ENCODE measurements at regions not wholly inside any gene's neighbourhood (a gene's known extent, or its start where the extent isn't known, plus 50 kb on each side); places are given as distances from the start of the nearest gene placed in this dataset.

DNA sequence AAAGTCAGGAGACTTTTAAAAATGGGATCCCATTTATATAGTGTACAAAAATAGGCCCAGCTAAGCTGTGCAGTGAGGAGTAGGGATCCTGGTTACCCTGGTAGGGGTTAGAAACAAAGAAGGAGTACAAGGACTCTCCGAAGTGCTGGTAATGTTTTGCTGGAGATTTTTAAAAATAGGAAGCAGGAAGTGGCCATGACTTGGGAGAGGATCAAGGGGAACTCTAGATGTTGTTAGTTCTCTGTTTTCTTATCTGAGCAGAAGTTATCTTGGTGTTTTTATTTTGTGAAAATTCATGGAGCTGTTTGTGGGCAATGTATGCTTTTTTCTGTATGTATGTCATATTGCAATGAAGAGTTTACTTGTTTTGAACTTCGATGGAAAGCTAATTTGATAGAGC, 373.9 kb downstream of the SFMBT2 start:
- no peak overlapping the region for H3K4me3 Mint-ChIP-seq
- no peak for DNase-seq
- no peaks in the 10 kb centered on the region for H3K36me3 Mint-ChIP-seq (ENCODE audit: low read depth)
- intact Hi-C loops (cut with micrococcal nuclease): loop anchor here (5.0 kb wide), 1 partner anchor 110 kb away; no protein-coding TSS in a partner anchor
- CTCF ChIA-PET: no interaction called here
- peaks cover 3% of the 10 kb centered on the region for H3K9me3 Mint-ChIP-seq
- no peak overlapping the region for H3K27ac Mint-ChIP-seq
- peaks cover 27% of the 10 kb centered on the region for H3K4me1 Mint-ChIP-seq (ENCODE audit: low read depth)
- no peaks in the 10 kb centered on the region for H3K27me3 Mint-ChIP-seq (ENCODE audit: low read depth)

DNA sequence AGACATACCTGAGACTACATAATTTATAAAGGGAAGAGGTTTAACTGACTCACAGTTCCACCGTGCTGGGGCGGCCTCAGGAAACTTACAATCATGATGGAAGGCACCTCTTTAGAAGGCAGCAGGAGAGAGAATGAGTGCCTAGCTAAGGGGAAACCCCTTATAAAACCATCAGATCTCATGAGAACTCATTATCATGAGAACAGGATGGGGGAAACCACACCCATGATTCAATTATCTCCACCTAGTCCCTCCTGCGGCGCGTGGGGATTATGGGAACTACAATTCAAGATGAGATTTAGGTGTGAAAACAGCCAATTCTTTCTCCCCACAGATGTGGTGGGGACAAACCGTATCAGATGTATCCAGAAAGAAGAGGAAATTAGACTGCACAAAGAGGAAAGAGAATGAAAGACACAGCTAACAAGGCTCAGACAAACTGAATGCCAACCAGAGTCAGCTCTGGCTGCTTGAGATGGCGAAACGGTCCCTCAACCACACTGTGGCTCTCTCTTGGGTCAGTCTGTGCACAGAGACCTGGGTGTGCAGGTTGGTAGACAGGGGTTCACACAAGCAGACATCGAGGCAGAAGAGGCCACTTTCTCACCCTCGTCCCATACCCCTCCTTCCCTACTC, 375.6 kb downstream of the SFMBT2 start:
- Mint-ChIP-seq H3K27ac (no peak overlapping the region), H3K9me3 (peaks cover 3% of the 10 kb centered on the region), H3K4me1 (ENCODE audit: low read depth) (peaks cover 27% of the 10 kb centered on the region), H3K27me3 (ENCODE audit: low read depth) (no peaks in the 10 kb centered on the region), H3K36me3 (ENCODE audit: low read depth) (no peaks in the 10 kb centered on the region), H3K4me3 (peak overlapping the region; percentile 25)
- peak; percentile 62 for DNase-seq
- CTCF ChIA-PET: interaction anchor here (0.7 kb wide), 1 partner anchor 151 kb away, joined by 3 read pairs; no protein-coding TSS in a partner anchor
- intact Hi-C loops (cut with micrococcal nuclease): loop anchor here (5.0 kb wide), 1 partner anchor 108 kb away; no protein-coding TSS in a partner anchor

DNA sequence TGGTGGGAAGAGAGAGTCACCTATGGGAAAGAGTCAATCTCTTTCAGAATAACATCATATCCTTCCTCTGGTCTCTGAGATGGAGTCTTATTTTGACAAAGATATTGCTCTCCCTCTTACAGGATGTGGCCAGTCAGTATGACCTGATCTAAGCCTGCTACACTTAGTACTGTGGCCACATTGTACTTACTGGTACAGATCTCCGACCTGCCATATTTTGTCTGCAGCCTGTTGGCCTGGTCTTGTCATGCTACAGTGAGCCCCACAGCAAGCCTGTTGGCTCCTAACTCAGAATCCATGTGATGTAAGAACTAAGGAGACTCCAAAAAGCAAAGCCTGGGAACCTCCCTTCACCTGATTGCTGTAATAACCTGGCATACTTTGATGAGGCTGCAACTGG, 377.8 kb downstream of the SFMBT2 start:
- intact Hi-C loops (cut with micrococcal nuclease): no loop called here
- H3K4me3 Mint-ChIP-seq: no peak overlapping the region
- H3K27ac Mint-ChIP-seq: no peak overlapping the region
- peaks cover 3% of the 10 kb centered on the region for H3K9me3 Mint-ChIP-seq
- DNase-seq: no peak
- H3K27me3 Mint-ChIP-seq (ENCODE audit: low read depth): no peaks in the 10 kb centered on the region
- H3K36me3 Mint-ChIP-seq (ENCODE audit: low read depth): no peaks in the 10 kb centered on the region
- peaks cover 35% of the 10 kb centered on the region for H3K4me1 Mint-ChIP-seq (ENCODE audit: low read depth)
- CTCF ChIA-PET: no interaction called here

DNA sequence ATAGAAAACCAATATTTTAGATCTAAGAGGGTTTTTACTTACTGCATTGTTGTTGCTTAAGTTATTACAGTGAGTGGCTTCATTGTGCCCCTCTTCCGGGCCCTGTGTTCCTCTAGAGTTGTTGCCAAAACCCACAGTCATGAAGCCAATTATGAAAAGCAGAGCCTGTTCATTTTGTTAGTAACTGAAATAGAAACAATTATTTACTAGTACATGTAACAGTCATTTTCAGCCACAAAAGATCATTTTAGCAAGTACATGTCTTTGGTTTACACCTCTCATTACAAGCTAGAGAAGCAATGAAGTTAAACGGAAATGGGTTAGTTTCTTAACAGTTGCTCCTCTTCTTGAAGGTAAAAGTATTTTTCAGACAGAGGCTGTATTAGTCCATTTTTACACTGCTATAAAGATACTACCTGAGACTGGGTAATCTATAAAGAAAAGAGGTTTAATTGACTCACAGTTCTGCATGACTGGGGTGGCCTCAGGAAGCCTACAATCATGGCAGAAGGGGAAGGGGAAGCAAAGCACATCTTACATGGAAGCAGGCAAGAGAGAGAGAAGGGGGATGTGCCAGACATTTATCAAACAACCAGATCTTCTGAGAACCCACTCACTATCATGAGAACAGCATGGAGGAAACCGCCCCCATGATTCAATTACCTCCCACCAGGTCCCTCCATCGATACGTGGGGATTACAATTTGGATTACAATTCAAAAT, 380.5 kb downstream of the SFMBT2 start:
- H3K27me3 Mint-ChIP-seq (ENCODE audit: low read depth): no peaks in the 10 kb centered on the region

DNA sequence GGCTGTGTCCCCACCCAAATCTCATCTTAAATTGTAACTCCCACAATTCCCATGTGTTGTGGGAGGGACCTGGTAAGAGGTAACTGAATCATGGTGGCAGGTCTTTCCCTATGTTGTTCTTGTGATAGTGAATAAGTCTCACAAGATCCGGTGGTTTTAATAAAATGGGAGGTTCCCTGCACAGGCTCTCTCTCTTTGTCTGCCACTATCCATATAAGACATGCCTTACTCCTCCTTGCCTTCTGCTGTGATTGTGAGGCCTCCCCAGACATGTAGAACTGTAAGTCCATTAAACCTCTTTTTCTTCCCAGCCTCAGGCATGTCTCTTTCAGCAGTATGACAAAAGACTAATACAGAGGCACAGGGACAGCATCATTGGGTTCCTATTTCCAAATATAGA, 381.2 kb downstream of the SFMBT2 start:
- H3K36me3 Mint-ChIP-seq (ENCODE audit: low read depth): no peaks in the 10 kb centered on the region
- CTCF ChIA-PET: no interaction called here
- H3K27ac Mint-ChIP-seq: no peak overlapping the region
- H3K4me3 Mint-ChIP-seq: no peak overlapping the region
- no peaks in the 10 kb centered on the region for H3K27me3 Mint-ChIP-seq (ENCODE audit: low read depth)
- H3K9me3 Mint-ChIP-seq: no peaks in the 10 kb centered on the region
- intact Hi-C loops (cut with micrococcal nuclease): no loop called here
- peaks cover 24% of the 10 kb centered on the region for H3K4me1 Mint-ChIP-seq (ENCODE audit: low read depth)
- DNase-seq: no peak

More for the DNA sequence above, 380.5 kb downstream of the SFMBT2 start:
- H3K9me3 Mint-ChIP-seq: peaks cover 3% of the 10 kb centered on the region
- peaks cover 31% of the 10 kb centered on the region for H3K4me1 Mint-ChIP-seq (ENCODE audit: low read depth)
- no peak for DNase-seq
- H3K36me3 Mint-ChIP-seq (ENCODE audit: low read depth): no peaks in the 10 kb centered on the region
- intact Hi-C loops (cut with micrococcal nuclease): no loop called here
- H3K4me3 Mint-ChIP-seq: no peak overlapping the region
- no peak overlapping the region for H3K27ac Mint-ChIP-seq
- CTCF ChIA-PET: no interaction called here

DNA sequence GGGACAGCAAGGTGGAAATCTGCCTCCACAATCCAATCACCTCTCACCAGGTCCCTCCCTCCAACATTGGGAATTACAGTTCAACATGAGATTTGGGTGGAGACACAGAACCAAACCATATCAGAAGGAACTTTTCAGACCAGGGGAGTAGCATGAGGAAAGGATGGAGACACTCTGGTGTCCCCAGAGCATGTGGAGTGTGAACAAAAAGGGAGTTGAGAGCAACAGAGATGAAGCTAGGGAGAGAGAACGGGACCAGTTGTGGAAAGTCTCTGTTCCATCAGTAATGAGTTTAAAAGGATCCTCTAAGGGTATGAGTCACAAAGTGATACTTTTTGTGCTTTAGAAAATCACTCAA, 382.0 kb downstream of the SFMBT2 start:
- no peak for DNase-seq
- Mint-ChIP-seq H3K4me3 (no peak overlapping the region), H3K4me1 (ENCODE audit: low read depth) (peaks cover 18% of the 10 kb centered on the region), H3K36me3 (ENCODE audit: low read depth) (no peaks in the 10 kb centered on the region), H3K9me3 (no peaks in the 10 kb centered on the region), H3K27me3 (ENCODE audit: low read depth) (no peaks in the 10 kb centered on the region), H3K27ac (no peak overlapping the region)
- CTCF ChIA-PET: interaction anchor here (0.6 to 1.8 kb wide), 2 partner anchors 94 to 421 kb away, joined by 4 to 6 read pairs; no protein-coding TSS in a partner anchor
- intact Hi-C loops (cut with micrococcal nuclease): no loop called here

DNA sequence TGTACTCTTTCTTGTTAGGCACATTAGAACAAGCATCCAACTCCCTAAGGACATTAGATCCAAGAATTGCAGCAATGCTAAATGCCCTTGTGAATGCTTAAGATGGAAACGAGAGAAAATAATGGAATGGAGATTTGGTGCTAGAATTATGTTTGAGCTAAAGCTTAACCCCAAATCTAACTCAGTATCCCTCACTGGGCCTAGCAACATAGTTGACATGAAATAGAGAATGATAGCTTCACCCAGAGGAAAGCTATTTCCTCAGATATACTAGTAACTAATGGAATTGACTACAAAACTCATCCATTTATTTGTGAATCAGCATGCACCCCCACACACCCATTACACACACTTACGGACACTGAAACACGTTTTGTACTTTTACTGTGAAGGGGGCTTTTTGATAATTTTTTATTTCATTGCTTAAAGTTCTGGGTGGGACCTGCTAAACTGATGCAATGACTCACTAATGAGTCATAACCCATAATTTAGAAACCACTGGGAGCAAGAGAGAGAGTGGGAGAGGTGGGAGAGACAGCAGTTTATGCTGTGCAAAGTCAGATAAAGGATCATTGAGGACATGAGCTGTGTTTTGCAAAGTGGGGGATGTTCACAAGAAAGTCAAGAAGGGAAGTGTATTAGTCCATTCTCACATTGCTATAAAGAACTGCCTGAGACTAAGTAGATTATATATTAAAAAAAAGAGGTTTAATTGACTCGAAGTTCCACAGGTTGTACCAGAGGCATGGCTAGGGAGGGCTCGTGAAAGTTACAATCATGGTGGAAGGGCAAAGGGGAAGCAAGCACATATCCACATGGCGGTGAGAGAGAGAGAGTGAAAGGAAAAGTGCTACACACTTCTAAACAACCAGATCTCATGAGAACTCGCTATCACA, 382.7 kb downstream of the SFMBT2 start:
- intact Hi-C loops (cut with micrococcal nuclease): no loop called here
- no peak overlapping the region for H3K4me3 Mint-ChIP-seq
- no peak for DNase-seq
- H3K27ac Mint-ChIP-seq: no peak overlapping the region
- no peaks in the 10 kb centered on the region for H3K9me3 Mint-ChIP-seq
- H3K27me3 Mint-ChIP-seq (ENCODE audit: low read depth): no peaks in the 10 kb centered on the region
- CTCF ChIA-PET: interaction anchor here (0.7 to 1.8 kb wide), 3 partner anchors 37 to 94 kb away, joined by 3 to 6 read pairs (median 3); no protein-coding TSS in a partner anchor
- no peaks in the 10 kb centered on the region for H3K36me3 Mint-ChIP-seq (ENCODE audit: low read depth)
- H3K4me1 Mint-ChIP-seq (ENCODE audit: low read depth): peaks cover 18% of the 10 kb centered on the region

DNA sequence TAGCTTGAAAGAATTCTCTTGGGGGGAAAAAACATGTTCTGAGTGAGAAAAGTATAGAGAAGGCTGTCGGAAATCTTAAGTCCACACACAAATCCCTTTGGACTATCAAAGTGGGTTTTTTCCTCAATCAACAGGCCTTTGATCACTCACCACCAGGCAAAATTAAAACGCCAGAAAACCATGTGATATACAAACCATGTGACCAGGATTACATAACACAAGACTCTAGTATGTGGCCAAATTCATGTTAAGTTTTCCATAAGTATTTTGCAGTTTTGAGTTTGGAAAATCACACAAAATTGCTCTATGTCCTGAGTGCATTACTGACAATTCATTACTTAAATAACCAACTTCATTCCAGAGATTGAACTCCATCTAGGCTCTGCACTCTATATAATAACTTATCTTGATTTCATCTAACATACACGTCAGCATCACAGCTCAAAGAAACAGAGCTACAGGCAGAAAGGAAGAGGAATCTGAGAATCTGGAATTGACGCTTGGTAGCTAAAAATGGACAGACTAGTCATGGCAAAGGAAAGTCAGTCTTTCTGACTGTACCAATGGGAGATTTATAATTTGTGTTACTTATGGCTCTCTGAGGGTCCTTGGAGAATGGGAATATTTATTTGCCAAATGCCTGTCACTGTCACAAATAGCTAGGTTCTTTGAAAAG, 383.5 kb downstream of the SFMBT2 start:
- intact Hi-C loops (cut with micrococcal nuclease): no loop called here
- H3K4me3 Mint-ChIP-seq: no peak overlapping the region

DNA sequence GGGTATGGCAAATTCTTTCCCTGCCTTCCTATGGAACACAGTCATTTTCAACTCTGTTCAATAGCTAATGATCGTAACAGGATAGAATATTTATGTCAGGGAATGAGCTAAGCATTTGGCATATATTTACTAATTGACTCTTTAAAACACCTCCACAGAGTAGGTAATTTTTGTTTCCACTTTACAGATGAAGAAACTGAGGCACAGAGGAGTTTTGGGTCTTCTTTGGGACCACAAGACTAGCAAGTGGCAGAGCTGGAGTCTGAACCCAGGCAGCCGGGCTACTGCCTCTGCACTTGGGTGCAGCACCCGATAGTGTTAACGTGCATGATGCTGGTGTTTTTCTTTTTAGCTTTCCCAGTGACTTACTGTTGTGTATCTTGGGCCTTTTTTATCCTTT, 384.0 kb downstream of the SFMBT2 start:
- intact Hi-C loops (cut with micrococcal nuclease): no loop called here
- CTCF ChIA-PET: interaction anchor here (0.7 to 1.4 kb wide), 3 partner anchors 69 to 107 kb away, joined by 3 to 5 read pairs (median 3); no protein-coding TSS in a partner anchor

More for the DNA sequence above, 383.5 kb downstream of the SFMBT2 start:
- DNase-seq: no peak
- peaks cover 18% of the 10 kb centered on the region for H3K4me1 Mint-ChIP-seq (ENCODE audit: low read depth)
- H3K27me3 Mint-ChIP-seq (ENCODE audit: low read depth): no peaks in the 10 kb centered on the region
- CTCF ChIA-PET: interaction anchor here (0.7 to 1.8 kb wide), 4 partner anchors 36 to 99 kb away, joined by 3 to 6 read pairs (median 4); no protein-coding TSS in a partner anchor
- no peak overlapping the region for H3K27ac Mint-ChIP-seq
- H3K9me3 Mint-ChIP-seq: no peaks in the 10 kb centered on the region
- no peaks in the 10 kb centered on the region for H3K36me3 Mint-ChIP-seq (ENCODE audit: low read depth)

DNA sequence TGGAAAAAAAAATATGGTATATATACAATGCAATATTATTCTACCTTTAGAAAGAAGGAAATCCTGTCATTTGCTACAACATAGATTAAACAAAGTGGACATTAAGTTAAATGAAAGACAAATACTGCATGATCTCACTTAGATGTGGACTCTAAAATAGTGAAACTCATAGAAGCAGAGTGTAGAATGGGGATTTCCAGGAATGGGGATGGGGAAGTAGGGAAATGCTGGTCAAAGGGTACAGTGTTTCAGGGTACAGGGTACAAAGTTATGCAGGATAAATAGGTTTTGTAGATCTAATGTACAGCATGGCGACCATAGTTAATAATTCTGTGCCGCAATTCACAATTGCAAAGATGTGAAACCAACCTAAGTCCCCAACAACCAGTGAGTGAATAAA, 385.5 kb downstream of the SFMBT2 start:
- CTCF ChIA-PET: no interaction called here
- peaks cover 18% of the 10 kb centered on the region for H3K4me1 Mint-ChIP-seq (ENCODE audit: low read depth)
- H3K4me3 Mint-ChIP-seq: no peak overlapping the region
- DNase-seq: no peak
- H3K27me3 Mint-ChIP-seq (ENCODE audit: low read depth): no peaks in the 10 kb centered on the region
- intact Hi-C loops (cut with micrococcal nuclease): no loop called here
- H3K27ac Mint-ChIP-seq: no peak overlapping the region
- H3K36me3 Mint-ChIP-seq (ENCODE audit: low read depth): no peaks in the 10 kb centered on the region
- H3K9me3 Mint-ChIP-seq: no peaks in the 10 kb centered on the region

More for the DNA sequence above, 384.0 kb downstream of the SFMBT2 start:
- H3K36me3 Mint-ChIP-seq (ENCODE audit: low read depth): no peaks in the 10 kb centered on the region
- H3K4me1 Mint-ChIP-seq (ENCODE audit: low read depth): peaks cover 18% of the 10 kb centered on the region
- no peaks in the 10 kb centered on the region for H3K27me3 Mint-ChIP-seq (ENCODE audit: low read depth)
- H3K4me3 Mint-ChIP-seq: no peak overlapping the region
- DNase-seq: no peak
- H3K27ac Mint-ChIP-seq: no peak overlapping the region
- no peaks in the 10 kb centered on the region for H3K9me3 Mint-ChIP-seq

DNA sequence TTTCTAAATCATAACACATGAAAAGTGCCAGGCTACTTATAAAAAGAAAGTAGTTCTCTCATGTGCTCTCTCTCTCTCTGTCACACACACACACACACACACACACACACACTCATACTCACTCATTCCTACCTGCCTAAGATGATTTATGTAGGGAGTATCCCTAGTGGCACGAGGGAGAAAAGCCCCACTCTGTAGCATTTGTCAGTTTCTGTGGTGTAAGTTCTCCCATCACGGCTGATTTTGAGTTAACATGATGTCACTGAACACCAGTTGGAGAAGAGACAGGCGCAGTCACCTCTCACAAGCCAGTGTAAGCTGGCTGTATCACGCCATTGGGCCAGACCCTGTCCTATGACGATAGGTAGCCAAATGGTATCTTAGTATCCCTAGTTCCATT, 395.4 kb downstream of the SFMBT2 start:
- CTCF ChIA-PET: interaction anchor here (1.1 kb wide), 1 partner anchor 95 kb away, joined by 4 read pairs; no protein-coding TSS in a partner anchor
- no peak overlapping the region for H3K27ac Mint-ChIP-seq

DNA sequence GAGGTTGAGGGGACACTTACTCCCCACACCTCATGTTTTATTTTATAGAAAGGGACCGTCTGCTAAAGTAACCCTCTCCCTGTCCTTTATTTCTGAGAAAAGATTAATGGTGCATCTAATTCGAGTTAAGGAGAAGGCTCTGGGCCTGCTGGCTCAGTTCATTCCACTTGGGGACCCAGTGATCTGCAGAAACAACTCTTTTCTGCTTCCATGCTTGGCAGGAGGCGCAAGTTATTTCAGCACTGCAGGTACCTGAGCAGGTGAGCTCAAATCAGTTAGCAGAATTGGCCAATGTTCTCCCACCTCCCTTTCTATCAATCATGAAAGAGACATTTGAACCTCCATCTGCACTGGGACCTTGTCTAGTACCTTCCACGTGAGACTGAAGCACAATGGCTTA, 396.1 kb downstream of the SFMBT2 start:
- CTCF ChIA-PET: no interaction called here
- H3K9me3 Mint-ChIP-seq: no peaks in the 10 kb centered on the region
- no peak overlapping the region for H3K4me3 Mint-ChIP-seq

More for the DNA sequence above, 395.4 kb downstream of the SFMBT2 start:
- intact Hi-C loops (cut with micrococcal nuclease): no loop called here
- no peaks in the 10 kb centered on the region for H3K36me3 Mint-ChIP-seq (ENCODE audit: low read depth)
- H3K9me3 Mint-ChIP-seq: no peaks in the 10 kb centered on the region
- no peaks in the 10 kb centered on the region for H3K27me3 Mint-ChIP-seq (ENCODE audit: low read depth)
- no peaks in the 10 kb centered on the region for H3K4me1 Mint-ChIP-seq (ENCODE audit: low read depth)
- no peak for DNase-seq
- H3K4me3 Mint-ChIP-seq: no peak overlapping the region

More for the DNA sequence above, 396.1 kb downstream of the SFMBT2 start:
- H3K4me1 Mint-ChIP-seq (ENCODE audit: low read depth): no peaks in the 10 kb centered on the region
- no peak overlapping the region for H3K27ac Mint-ChIP-seq
- no peaks in the 10 kb centered on the region for H3K27me3 Mint-ChIP-seq (ENCODE audit: low read depth)
- DNase-seq: no peak
- H3K36me3 Mint-ChIP-seq (ENCODE audit: low read depth): no peaks in the 10 kb centered on the region
- intact Hi-C loops (cut with micrococcal nuclease): no loop called here

Data from activated naive CD4-positive, alpha-beta T cell treated with anti-CD3 and anti-CD28 coated beads for 36 hours (primary cell).